PC-9 (cell line): ENCODE measurements at regions not wholly inside any gene's neighbourhood (a gene's known extent, or its start where the extent isn't known, plus 50 kb on each side); places are given as distances from the start of the nearest gene placed in this dataset.
A peak's percentile ranks its signal among the peaks of the same experiment; 100 is the strongest.

ENCODE experiments used
- BruUV-seq: library from RNA; stranded (reverse); fragments of 400-500 nt; replicated peaks from 2 replicates; lab custom pipeline; 2021; lab: Mats Ljungman, UMichigan
- CTCF ChIA-PET: fragments of 300-600 bp; sonication (Branson Sonifier 250); formaldehyde crosslinking; loops from one replicate; lab custom pipeline; 2022; ENCODE audit warnings: antibody characterized with exemption; lab: Charles Lee
- POLR2A ChIA-PET: fragments of 300-600 bp; sonication (Branson Sonifier 250); formaldehyde crosslinking; loops from one replicate; lab custom pipeline; 2022; ENCODE audit warnings: antibody characterized with exemption; ENCODE audit not compliant: unreplicated experiment; lab: Charles Lee
- DNase-seq, 2 experiments: peaks; one replicate each; pipeline versions ENCODE4 v3.0.0 to v3.0.0-alpha.2; 2015 to 2022; ENCODE audit warnings: mixed read lengths in 1 of 2
- H2AFZ ChIP-seq: fragments of 200-600 bp; sonication (generic); 2 replicates; pipeline ENCODE4 v1.8.1; 2017; ENCODE audit warnings: antibody characterized with exemption
- H3F3A ChIP-seq: fragments of 200-600 bp; sonication (generic); 2 replicates; pipeline ENCODE4 v1.8.1; 2017; ENCODE audit warnings: antibody characterized with exemption, mild to moderate bottlenecking, low read depth; ENCODE audit not compliant: insufficient read depth
- H3K27ac ChIP-seq: fragments of 200-600 bp; sonication (generic); 2 replicates; pipeline ENCODE4 v1.6.1; 2016; ENCODE audit warnings: mixed run types
- H3K27me3 ChIP-seq: fragments of 200-600 bp; sonication (generic); 2 replicates; pipeline ENCODE4 v1.6.1; 2016; ENCODE audit warnings: low read depth, mixed run types; ENCODE audit not compliant: insufficient read depth
- H3K36me3 ChIP-seq: fragments of 200-600 bp; sonication (generic); 2 replicates; pipeline ENCODE4 v1.6.1; 2016; ENCODE audit warnings: low read depth, mixed run types
- H3K4me1 ChIP-seq: fragments of 200-600 bp; sonication (generic); replicated peaks from 2 replicates; pipeline ENCODE4 v1.6.1; 2016; ENCODE audit warnings: mixed run types; ENCODE audit not compliant: insufficient read depth
- H3K4me2 ChIP-seq: fragments of 200-600 bp; sonication (generic); 2 replicates; pipeline ENCODE4 v1.6.1; 2017; ENCODE audit warnings: mixed run types
- H3K4me3 ChIP-seq: fragments of 200-600 bp; sonication (generic); 2 replicates; pipeline ENCODE4 v1.6.1; 2016; ENCODE audit warnings: mixed run types
- H3K79me2 ChIP-seq: fragments of 200-600 bp; sonication (generic); 2 replicates; pipeline ENCODE4 v1.6.1; 2017; ENCODE audit warnings: low read depth, mixed run types
- H3K9me2 ChIP-seq: fragments of 200-600 bp; sonication (generic); 2 replicates; pipeline ENCODE4 v1.8.1; 2017; ENCODE audit warnings: mild to moderate bottlenecking; ENCODE audit not compliant: insufficient read depth
- H3K9me3 ChIP-seq: fragments of 200-600 bp; sonication (generic); 2 replicates; pipeline ENCODE4 v1.8.1; 2016; ENCODE audit warnings: low read depth; ENCODE audit not compliant: insufficient read depth
- H4K20me1 ChIP-seq: fragments of 200-600 bp; sonication (generic); 2 replicates; pipeline ENCODE4 v1.8.1; 2017; ENCODE audit not compliant: insufficient read depth
- EZH2 ChIP-seq: fragments of 200-600 bp; sonication (generic); IDR thresholded peaks from 2 replicates; pipeline ENCODE4 v1.8.0; 2017; ENCODE audit warnings: antibody characterized with exemption, low read depth
- intact Hi-C: fragments of 100-400 bp; cut with micrococcal nuclease; formaldehyde crosslinking; loops from one replicate; pipeline ENCODE4 v1.10.0; 2022; ENCODE audit not compliant: unreplicated experiment
- TF ChIP-seq, protein P1 (sequence below): fragments of 200-600 bp; sonication (generic); conservative IDR thresholded peaks from 2 replicates; pipeline ENCODE4 v1.6.1; 2017; ENCODE audit warnings: mixed run types, antibody characterized with exemption, mild to moderate bottlenecking, moderate library complexity

- Histone ChIP-seq H3K9me3 (no peaks in the 10 kb centered on the region), H3K4me1 (peaks cover 41% of the 10 kb centered on the region), H2AFZ (no peak overlapping the region), H3K4me3 (no peak overlapping the region), H3K9me2 (no peaks in the 10 kb centered on the region), H3K36me3 (no peaks in the 10 kb centered on the region), H3K79me2 (no peaks in the 10 kb centered on the region), H4K20me1 (no peaks in the 10 kb centered on the region), H3K27me3 (no peaks in the 10 kb centered on the region), H3K4me2 (peak overlapping the region; percentile 15), H3K27ac (peak overlapping the region; percentile 14; the same call in 1 of the 2 replicates), H3F3A (peaks cover 13% of the 10 kb centered on the region)
- CTCF ChIA-PET = no interaction called here
- POLR2A ChIA-PET = interaction anchor here (0.6 kb wide), 1 partner anchor 445 kb away, joined by 5 read pairs; no protein-coding TSS in a partner anchor
- intact Hi-C loops = no loop called here
- BruUV-seq = no TSS peak
- peak in 1 of 2 experiments; percentile 66 for DNase-seq
- TF ChIP-seq EZH2 = no peak
- TF ChIP-seq, protein P1, sequence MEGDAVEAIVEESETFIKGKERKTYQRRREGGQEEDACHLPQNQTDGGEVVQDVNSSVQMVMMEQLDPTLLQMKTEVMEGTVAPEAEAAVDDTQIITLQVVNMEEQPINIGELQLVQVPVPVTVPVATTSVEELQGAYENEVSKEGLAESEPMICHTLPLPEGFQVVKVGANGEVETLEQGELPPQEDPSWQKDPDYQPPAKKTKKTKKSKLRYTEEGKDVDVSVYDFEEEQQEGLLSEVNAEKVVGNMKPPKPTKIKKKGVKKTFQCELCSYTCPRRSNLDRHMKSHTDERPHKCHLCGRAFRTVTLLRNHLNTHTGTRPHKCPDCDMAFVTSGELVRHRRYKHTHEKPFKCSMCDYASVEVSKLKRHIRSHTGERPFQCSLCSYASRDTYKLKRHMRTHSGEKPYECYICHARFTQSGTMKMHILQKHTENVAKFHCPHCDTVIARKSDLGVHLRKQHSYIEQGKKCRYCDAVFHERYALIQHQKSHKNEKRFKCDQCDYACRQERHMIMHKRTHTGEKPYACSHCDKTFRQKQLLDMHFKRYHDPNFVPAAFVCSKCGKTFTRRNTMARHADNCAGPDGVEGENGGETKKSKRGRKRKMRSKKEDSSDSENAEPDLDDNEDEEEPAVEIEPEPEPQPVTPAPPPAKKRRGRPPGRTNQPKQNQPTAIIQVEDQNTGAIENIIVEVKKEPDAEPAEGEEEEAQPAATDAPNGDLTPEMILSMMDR = no peak
These were observed 115.0 kb downstream of the RIPK4 start for GRCh38 chr21:41651830-41652229.

- BruUV-seq = no TSS peak
- Histone ChIP-seq H3K9me3 (no peaks in the 10 kb centered on the region), H4K20me1 (no peaks in the 10 kb centered on the region), H3K4me3 (no peak overlapping the region), H2AFZ (no peak overlapping the region), H3K27ac (peak overlapping the region; percentile 14; the same call in 1 of the 2 replicates), H3K4me1 (peaks cover 38% of the 10 kb centered on the region), H3K4me2 (peak overlapping the region; percentile 15), H3K9me2 (no peaks in the 10 kb centered on the region), H3K79me2 (no peaks in the 10 kb centered on the region), H3F3A (peaks cover 13% of the 10 kb centered on the region), H3K27me3 (no peaks in the 10 kb centered on the region), H3K36me3 (no peaks in the 10 kb centered on the region)
- ChIA-PET POLR2A (interaction anchor here (0.6 kb wide), 2 partner anchors 401 to 446 kb away, joined by 5 to 11 read pairs; no protein-coding TSS in a partner anchor), CTCF (no interaction called here)
- TF ChIP-seq, protein P1 = no peak
- no peak for TF ChIP-seq EZH2
- intact Hi-C loops = no loop called here
- DNase-seq = no peak
These were observed 115.4 kb downstream of the RIPK4 start for GRCh38 chr21:41651406-41651805.

DNA sequence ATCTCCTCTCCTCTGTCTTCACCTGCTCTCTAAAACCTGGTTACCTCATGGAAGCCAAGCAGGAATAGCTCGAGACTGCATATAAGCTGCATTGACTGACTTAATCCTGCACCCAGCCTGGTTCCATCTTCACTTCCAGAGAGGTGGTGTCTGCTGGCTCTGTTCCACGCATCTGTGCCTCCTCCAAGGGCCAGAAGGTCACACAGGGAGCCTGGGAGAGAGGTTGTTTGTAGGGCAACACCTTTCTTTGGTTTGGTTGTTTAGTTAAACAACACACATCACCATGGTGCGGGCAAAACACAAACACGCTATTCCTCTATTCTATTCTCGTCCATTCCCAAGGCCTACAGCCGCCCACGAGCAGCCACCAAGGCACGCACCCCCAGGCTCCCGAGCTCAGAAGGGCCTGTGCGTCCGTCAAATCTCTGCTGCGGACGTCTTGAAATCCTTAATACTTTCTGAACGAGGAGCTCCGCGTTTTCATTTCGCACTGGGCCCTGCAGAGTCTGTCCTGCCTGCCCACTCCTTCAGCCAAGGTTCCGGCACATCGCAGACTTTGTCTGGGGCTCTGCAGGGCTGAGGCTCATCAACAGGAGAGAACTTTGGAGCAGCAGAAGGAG, 116.2 kb downstream of the RIPK4 start:
- Histone ChIP-seq H3K27me3 (no peaks in the 10 kb centered on the region), H3K9me2 (no peaks in the 10 kb centered on the region), H3F3A (peaks cover 13% of the 10 kb centered on the region), H3K79me2 (no peaks in the 10 kb centered on the region), H3K4me3 (no peak overlapping the region), H2AFZ (no peak overlapping the region), H3K4me1 (peaks cover 38% of the 10 kb centered on the region), H4K20me1 (no peaks in the 10 kb centered on the region), H3K4me2 (no peak overlapping the region), H3K9me3 (no peaks in the 10 kb centered on the region), H3K27ac (no peak overlapping the region), H3K36me3 (no peaks in the 10 kb centered on the region)
- POLR2A ChIA-PET = interaction anchor here (0.6 kb wide), 1 partner anchor 402 kb away, joined by 11 read pairs; no protein-coding TSS in a partner anchor
- TF ChIP-seq, protein P1 = no peak
- TF ChIP-seq EZH2 = no peak
- BruUV-seq = no TSS peak
- CTCF ChIA-PET = interaction anchor here (0.6 kb wide), 1 partner anchor 229 kb away, joined by 7 read pairs; no protein-coding TSS in a partner anchor
- DNase-seq = no peak
- intact Hi-C loops = no loop called here
